Body of pancreas (tissue), 4 donors: ENCODE measurements at regions not wholly inside any gene's neighbourhood (a gene's known extent, or its start where the extent isn't known, plus 50 kb on each side); places are given as distances from the start of the nearest gene placed in this dataset.

Source experiments
- CTCF ChIP-seq, 7 experiments: fragments of 450-650 bp in 4 of 7; fragments of 200-600 bp in 3 of 7; sonication (generic) in 3 of 7; IDR thresholded peaks; one replicate each; pipeline ENCODE4 v1.5.1; 2016 to 2019; ENCODE audit warnings: antibody characterized with exemption in 7 of 7
- POLR2A ChIP-seq, 3 donors: fragments of 450-650 bp; IDR thresholded peaks; one replicate each; pipeline ENCODE4 v1.6.1; 2016; ENCODE audit warnings: antibody characterized with exemption in 3 of 3, mild to moderate bottlenecking in 2 of 3

- TF ChIP-seq CTCF (IDR thresholded peaks at IDR 0.05), result no peak
- no peak for TF ChIP-seq POLR2A (IDR thresholded peaks at IDR 0.05)
Measured at GRCh38 chr6:125598422-125598821, 151.0 kb upstream of the HEY2 start.
